ENCODE measurements at regions not wholly inside any gene's neighbourhood (a gene's known extent, or its start where the extent isn't known, plus 50 kb on each side); places are given as distances from the start of the nearest gene placed in this dataset.

DNA sequence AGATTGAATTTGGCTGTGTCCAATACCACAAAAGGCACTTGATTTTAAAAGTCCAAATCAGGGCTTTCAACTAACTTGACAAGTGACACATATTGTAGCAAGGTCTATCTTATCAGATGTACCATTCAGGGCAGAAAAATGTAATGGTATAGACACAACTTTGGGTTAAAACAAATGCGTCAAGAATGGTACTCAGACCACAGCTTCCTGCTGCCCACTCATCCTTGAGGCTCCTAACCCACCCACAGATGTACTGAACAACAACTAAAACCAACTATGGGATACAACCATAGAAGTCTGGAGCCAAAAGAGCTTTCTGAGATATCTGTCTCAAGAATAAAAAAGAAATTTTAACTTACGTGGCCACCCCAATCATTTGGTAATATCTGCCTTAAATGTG lies 105.2 kb downstream of the RBM43 start:
- DNase-seq (ENCODE audit: low spot score), result no peak

DNA sequence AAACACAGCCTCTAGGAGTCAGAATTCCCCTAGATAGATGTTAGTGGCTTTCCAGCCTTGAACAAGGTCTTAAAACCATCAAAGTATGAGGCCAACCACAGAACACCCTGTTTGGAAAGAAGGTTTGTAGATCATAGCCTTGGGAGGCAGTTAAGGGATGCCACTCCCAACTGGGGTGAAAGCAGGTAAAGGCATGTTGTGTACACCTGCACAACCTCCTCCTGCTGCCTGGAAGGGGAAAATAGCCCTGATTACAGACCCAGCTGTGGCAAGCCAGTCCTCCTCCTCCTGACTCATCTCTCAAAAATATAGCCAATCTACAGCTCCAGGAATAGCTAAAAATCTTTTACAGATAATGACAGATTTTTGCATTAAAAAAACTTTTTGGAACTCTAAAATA lies 108.1 kb downstream of the RBM43 start:
- DNase-seq (ENCODE audit: low spot score), result no peak

DNA sequence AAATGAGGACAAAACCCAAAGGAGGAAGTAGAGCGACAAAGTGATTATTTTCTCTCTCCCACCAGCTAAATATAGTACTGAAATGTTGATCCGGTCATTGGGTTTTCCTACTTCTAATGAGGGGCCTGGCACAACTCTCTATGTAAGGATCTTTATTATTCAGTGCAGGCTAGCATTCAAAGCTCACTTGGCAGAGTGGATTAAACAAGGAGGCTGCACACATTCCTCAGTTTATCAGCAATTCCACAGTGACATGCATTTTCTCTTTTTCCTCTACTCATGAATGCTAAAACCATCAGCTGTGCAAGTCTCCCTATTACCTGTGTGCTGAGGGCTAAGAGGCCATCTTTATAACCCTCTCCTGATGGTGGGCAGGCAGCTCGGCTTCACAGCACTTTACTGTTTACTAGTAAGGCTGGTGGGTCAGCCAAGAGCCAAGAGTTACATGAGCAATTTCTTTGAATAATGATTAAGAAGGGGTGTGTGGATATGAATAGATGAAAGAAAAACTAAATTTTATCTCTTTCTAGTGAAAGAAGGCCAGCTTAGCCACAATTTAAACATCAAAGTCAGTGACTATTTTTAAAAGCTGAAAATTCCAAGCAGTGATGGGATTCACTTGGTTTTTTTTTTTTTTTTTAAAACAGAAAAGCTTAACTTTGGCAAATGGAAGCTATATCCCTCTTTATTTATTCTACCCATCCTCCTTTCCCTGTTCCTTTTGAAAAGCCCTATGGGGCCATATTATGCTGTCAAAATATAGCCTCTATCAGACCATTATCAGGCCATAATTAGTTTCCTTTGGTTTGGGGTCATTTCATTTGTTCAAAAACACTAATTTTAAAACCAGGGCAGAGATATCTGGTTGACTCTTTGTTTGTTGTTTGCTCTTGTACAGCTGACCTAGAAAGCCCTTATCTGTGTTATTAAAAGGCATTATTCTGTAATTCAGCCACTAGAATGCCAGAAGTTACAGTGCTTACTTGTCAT lies 111.0 kb downstream of the RBM43 start:
- no peak for DNase-seq (ENCODE audit: low spot score)

DNA sequence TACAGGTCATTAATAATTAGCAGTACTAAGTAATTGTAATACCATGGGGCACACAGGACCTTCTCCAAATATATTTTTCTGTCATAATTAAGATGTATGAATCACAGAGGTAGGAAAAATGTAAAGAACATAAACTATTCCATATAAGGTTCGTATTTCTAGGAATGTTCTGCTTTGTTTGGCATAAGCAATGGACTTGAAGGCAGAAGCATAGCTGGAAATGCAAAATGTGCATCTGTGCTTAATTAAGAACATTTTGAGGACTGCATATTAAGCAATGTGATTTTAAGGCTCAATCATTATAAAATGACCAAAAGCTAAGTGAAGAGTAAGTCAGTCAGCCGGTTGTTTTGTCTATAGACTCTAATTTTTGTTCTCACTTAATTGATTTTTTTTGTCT lies 123.2 kb downstream of the RBM43 start:
- no peak for DNase-seq (ENCODE audit: low spot score)

DNA sequence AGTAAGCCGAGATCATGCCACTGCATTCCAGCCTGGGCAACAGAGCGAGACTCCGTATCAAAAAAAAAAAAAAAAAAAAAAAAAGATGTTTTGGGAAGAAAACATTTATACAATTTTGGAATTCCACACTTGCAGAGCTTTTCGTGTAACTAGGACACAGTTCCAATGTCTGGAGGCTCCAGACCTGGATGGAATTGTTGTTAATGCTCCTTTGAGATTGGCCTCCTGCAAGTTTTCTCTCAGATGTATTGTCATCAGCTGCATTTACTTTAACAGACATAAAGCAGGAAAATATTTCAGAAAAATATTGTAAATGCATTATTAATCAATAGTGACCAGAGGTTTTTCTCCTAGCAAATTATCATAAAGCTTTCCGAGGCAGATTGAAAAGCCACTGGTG lies 124.1 kb downstream of the RBM43 start:
- no peak for DNase-seq (ENCODE audit: low spot score)

DNA sequence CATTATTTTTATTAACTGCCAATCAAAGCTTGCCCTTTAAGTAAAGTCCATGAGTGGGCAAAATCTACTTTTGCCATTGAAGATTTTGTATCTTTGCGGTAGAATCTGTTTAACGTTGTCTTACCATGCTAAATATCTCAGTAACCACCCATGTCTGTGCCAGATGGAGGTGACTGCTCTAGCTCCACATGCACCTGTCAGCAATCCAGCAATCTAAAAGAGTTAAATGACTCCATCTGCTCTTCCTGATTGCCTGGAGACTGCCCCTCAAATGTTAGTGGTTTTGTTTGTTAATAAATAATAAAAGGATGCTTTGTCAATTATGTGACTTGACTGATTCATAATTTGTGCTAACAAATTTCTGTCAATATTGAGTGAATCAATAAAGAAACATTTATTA lies 141.7 kb downstream of the RBM43 start:
- DNase-seq (ENCODE audit: low spot score), result no peak

DNA sequence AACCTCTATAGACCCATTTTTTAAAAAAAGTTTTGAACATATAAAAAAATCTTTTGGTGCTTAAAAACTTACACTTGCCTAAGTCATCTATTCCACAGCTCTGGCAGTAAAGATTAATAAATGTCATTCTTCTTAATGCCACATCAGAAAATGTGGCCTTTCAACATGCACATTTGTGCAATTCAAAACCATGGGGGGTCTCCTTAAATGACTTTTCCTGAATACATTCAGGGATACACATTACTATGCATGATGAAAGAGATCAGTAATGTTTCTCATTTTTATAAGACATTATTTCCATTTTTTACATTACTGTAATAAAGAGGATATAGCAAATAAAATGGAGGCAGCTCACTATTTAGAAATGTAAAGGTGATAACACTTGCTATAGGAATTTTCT lies 142.3 kb downstream of the RBM43 start:
- no peak for DNase-seq (ENCODE audit: low spot score)

DNA sequence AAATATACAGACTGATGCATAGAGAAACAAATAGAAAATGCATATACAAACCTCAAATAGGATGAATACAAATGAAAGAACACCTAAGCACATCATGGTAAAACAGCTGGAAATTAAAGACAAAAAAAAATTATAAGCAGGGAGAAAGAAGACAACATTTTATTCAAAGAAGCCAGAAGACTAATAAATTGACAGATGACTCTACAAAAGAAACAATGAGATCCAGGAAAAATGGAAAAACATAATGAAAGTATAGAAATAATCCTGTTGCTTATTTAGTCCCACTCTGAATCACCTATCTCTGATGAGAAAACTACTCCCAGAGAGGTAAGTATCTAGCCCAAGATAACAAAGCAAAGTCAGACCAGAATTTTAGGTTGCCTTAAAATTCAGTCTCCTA lies 143.4 kb downstream of the RBM43 start:
- no peak for DNase-seq (ENCODE audit: low spot score)

DNA sequence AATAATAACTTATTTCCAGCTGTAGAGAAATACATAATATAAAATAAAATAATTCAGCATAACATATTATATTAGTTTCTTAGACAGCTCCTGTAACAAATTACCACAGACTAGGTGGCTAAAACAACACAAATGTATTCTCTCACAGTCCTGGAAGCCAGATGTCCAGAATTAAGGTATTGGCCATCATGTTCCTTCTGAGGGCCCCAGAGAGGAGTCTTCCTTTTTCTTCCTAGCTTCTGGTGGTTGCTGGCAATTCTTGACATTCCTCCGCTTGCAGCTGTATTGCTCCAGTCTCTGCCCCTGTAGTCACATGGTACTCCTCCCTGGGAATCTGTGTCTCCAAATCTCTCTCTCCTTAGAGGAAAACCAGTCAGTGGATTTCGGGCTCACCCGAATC lies 146.8 kb downstream of the RBM43 start:
- no peak for DNase-seq (ENCODE audit: low spot score)

DNA sequence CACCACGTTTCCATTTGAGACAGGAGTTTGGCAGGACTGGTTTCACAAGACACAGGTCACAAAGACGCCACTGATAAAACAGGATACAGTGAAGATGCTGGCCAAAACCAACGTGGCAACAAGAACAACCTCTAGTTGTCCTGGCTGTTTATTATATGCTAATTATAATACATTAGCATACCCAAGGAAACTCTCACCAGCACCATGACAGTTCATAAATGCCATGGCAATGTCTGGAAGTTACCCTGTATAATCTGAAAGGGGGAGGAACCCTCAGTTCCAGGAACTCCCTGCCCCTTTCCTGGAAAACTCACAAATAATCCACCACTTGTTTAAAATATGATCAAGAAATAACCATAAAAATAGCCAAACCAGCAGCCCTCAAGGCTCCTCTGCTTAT lies 148.3 kb downstream of the RBM43 start:
- DNase-seq (ENCODE audit: low spot score), result no peak

DNA sequence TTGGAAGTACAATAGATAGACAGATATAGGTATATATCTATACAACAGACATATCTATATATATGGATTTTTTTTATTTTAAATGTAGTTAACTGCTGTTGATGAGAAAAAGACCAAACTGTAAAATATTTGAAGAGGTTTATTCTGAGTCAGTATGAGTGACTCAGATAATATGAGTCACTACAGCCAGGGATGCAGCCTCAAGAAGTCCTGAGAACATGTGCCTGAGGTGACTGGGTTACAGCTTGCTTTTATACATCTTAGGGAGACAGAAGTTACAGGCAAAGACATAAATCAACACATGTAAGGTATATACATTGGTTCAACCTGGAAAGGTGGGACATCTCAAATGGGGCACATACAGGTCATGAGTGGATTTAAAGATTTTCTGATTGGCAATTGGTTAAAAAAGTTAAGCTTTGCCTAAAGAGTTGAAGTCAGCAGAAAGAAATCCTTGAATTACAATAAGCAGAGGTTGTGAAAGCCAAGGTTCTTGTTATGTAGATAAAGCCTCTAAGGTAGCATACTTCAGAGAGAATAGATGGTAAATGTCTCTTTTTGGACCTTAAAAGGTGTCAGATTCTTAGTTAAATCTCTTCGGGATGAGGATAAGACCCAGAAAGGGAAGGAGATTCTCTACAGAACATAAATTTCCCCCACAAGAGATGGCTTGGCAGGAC lies 149.9 kb downstream of the RBM43 start:
- DNase-seq (ENCODE audit: low spot score), result no peak

DNA sequence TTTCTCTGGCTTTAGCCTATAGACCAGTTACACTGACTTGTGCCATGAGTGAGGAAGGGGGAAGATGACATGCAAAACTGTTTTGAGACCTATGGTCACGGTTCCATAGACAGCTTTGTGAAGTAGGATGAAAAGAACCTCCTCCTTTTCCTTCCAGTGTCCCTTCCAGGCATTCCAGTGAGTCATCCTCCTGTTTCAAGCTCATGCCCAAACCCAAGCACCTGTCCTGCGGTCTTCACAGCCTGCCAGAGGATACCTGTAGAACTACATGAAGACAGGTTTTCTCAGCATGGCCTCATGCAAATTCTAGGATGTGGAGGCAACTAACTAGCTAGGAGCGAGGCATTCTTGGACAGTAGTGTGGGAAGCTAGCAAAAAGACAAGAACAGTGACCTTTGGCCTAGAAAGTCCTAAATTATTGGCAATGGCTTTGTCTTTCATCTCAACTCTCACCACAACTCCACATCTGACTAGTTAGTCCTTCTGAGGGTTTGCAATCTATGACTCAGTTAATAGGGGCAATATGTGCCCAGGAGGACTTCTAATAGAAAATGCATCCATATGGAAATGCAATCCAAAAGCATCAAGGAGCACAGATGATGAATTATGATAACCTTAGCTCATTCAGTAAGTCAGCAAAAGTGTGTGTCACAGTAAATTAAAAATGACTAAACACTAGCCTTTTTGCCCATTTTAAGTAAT lies 154.7 kb downstream of the RBM43 start:
- DNase-seq (ENCODE audit: low spot score), result peak; percentile 9

DNA sequence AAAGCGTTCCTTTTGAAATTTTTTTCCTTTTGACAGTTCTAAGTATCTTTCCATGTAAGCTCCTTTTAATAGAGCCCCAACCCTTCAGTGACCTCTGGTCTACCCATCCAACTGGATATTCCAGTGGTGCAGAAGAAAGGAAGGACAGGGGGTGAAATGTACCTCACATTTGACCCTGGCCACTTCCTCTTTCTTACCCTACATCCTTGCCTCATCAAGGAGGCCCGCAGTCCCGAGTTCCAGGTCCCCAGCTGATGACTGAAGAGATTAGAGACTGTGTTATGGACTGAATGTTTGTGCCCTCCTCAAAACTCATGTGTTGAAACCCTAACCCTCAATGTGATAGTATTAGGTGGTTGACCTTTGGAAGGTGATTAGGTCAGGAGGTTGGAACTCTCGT lies 158.1 kb downstream of the RBM43 start:
- DNase-seq (ENCODE audit: low spot score), result no peak

DNA sequence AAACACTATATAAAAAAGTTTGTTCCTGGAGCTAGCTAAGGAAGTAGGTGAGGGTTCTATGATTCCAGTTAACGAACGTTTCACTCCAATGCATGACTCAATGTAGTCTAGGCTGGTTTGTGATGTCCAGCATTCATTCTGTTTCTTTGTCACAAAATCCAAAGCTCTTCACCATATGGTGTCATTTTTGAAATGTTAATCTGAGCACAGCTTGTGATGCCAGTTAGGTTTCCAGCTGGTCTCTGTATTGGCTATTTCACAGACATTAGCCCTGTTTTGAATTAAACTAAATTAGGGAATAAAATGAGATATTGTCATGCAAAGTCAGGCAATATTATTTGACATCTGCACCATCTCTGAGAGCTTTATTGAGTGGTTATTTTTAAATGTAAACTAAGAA lies 159.4 kb downstream of the RBM43 start:
- DNase-seq (ENCODE audit: low spot score), result no peak

DNA sequence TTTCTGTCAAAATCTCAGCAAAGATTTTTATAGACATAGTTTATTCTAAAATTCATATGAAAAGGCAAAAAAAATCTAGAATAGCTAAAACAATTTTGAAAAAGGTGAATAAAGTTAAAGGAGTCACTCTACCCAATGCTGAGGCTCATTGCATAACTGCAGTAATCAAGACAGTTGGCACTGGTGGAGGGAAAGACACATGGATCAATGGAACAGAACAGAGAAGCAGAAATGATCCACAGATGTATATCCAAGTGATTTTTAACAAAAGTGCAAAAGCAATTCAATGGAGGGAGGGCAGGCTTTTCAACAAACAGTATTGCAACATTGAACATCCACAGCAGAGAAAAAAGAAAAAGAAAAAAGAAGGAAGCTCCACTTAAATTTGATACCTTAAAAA lies 162.8 kb downstream of the RBM43 start:
- DNase-seq (ENCODE audit: low spot score), result no peak

DNA sequence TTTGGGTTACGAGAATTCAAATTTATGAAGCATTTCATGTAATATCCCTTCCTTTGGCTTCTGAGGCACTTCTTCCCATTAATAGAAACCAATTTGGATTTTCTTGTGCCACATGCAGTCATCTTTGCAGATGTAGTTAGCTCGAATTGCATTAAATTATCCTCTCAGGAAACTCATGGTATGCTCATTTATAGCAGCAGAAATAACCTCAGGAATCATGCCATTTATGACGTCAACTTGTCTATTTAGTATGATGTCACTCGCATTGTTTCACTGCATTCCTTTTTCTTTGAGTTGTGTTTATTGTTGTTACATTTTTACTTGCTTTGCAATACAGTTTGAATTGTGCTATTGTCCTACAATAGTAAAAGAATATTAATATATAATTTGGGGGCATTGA lies 163.8 kb downstream of the RBM43 start:
- no peak for DNase-seq (ENCODE audit: low spot score)

DNA sequence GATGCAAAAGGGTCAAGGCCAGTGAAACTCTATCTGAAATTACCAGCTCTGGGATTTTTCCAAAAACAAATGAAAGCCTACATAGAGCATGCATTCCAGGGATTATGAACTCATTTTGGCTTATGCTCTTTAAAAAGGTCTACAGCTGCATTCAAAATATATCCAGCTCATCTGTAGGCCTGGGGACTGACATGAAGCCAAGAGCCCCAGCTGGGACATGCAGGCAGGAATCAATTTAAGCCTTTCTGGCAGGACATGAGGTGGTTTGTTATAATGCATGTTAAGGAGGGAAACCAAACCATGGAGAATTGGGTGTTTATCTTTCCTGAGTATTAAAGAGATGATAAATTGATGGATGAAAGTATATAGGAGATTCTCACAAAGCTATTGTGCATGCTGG lies 164.5 kb downstream of the RBM43 start:
- no peak for DNase-seq (ENCODE audit: low spot score)

DNA sequence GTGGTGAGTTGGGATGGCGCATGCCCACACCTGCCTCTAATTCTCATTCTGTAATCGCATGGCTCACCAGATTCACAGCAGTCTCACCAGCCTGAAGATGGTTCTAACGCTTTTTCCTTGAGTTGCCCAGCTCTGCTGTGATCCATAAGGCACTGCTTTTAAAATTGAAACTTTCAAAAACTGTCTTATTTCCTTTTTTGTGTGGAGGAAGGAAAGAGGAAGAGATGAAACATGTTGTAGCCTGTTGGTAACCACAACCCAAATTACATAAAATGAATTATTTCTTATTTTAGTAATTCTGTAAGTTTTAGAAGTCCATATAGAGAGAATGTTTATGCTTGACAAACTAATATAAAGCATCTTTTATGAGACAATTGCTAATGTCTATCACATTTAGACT lies 165.4 kb downstream of the RBM43 start:
- DNase-seq (ENCODE audit: low spot score), result no peak

DNA sequence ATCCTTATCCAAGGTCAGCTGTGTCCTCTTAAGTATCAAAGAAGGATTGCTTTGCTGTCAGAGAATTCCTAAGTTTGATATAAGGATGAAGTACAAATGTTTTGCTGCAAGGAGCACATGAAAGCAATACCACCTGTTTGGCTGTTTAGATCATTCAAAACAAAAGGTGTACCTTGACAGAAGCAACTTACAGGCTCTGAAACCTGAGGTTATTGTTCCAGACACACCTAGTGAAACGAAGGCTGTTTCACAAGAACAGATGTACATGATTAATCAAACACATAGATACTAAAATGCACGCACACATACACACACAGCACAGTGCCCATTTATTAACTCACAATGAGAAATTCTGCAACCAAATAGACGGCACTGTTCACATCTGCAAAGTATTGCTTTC lies 166.2 kb downstream of the RBM43 start:
- no peak for DNase-seq (ENCODE audit: low spot score)

DNA sequence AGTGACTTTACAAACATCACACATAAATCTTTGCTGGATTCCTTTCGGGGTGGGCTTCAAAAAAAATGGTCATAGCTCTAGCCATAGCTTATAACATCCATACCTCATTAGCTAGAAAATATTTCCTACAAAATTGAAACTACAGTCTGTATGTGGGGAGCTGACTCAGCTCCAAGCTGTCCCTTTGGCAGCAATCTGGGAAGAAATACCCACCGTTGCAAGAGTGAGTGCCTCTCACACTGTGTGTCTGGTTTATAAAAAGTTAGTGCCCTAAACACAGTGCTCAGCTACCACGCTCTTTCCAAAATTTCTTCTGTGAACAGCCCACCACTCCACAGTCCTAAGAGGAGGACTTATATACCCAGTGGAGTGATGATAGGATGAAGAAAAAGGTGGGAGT lies 170.1 kb downstream of the RBM43 start:
- DNase-seq (ENCODE audit: low spot score), result no peak

DNA sequence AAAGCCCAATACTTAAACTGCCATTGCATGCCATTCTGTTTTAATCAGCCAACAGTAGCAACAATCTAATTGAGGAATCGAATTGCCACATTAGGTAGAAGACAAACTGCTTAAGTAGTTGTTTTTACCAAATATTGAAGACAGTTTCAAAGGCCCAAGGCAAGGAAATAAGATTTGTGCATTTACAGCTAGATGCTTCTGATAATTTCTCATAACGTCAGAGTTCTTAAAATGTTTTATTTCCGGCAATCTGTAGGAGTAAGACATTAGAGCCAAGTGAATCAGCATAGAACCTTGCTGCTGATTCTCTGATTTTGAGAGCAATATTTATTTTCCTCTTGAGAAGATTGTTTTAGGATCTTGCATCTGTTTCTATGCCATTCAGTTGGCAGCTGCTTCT lies 174.3 kb downstream of the RBM43 start:
- no peak for DNase-seq (ENCODE audit: low spot score)

DNA sequence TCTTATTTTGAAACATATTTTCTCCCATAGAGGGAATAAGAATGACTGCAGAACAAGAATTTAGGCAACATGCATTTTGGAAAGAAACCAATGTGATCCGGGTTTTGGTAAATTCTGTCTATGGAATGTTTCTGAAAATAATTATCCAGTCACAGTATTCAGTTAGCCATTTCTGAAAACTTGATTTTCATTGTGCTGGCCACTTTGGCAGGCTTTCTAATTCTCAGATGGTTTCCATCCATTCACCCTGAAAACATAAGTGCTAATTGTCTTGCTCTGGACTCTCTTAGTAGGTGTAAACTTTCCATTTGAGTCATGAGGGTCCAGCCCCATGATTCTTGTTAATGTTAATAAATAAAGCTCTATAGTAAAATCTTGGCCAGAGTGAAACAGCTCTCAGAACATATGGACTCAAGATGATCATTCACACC lies 176.5 kb downstream of the RBM43 start:
- DNase-seq (ENCODE audit: low spot score), result no peak

All from SW480 (cell line).